ENCODE measurements at regions not wholly inside any gene's neighbourhood (a gene's known extent, or its start where the extent isn't known, plus 50 kb on each side); places are given as distances from the start of the nearest gene placed in this dataset.
A peak's percentile ranks its signal among the peaks of the same experiment; 100 is the strongest.

DNA sequence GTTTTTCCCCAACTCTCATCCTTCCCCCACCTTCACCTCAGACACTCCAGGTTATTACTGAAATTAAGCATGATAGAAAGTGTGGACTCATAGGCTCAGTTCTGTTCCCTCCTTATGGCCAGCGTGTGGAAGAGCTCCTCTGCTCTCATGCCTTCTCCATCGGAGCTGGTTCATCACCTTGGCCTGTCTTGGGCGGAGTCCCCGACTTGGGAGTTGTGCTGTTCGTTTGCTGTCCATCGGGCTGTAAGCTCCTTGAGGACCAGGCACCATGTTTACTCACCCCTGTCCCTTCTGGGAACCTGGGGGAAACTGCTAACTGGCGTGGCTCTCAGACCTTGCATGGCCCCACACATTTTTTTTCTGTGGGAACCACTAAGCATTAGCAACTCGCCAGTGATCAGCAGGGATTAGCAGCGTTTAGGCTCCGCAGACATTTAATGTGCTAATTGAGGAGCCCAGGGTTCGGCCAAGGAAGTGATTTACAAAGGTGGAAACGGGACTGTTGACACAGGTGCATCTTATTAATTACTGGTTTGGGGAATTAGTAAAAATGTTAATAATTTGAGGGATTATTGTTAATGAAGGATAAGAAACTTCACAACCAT lies 123.8 kb downstream of the TM9SF2 start:
- no peak for DNase-seq
- TF ChIP-seq, protein P1, sequence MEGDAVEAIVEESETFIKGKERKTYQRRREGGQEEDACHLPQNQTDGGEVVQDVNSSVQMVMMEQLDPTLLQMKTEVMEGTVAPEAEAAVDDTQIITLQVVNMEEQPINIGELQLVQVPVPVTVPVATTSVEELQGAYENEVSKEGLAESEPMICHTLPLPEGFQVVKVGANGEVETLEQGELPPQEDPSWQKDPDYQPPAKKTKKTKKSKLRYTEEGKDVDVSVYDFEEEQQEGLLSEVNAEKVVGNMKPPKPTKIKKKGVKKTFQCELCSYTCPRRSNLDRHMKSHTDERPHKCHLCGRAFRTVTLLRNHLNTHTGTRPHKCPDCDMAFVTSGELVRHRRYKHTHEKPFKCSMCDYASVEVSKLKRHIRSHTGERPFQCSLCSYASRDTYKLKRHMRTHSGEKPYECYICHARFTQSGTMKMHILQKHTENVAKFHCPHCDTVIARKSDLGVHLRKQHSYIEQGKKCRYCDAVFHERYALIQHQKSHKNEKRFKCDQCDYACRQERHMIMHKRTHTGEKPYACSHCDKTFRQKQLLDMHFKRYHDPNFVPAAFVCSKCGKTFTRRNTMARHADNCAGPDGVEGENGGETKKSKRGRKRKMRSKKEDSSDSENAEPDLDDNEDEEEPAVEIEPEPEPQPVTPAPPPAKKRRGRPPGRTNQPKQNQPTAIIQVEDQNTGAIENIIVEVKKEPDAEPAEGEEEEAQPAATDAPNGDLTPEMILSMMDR (IDR thresholded peaks at IDR 0.05), result no peak
- peaks cover 45% of the 10 kb centered on the region for H3K4me1 Mint-ChIP-seq

DNA sequence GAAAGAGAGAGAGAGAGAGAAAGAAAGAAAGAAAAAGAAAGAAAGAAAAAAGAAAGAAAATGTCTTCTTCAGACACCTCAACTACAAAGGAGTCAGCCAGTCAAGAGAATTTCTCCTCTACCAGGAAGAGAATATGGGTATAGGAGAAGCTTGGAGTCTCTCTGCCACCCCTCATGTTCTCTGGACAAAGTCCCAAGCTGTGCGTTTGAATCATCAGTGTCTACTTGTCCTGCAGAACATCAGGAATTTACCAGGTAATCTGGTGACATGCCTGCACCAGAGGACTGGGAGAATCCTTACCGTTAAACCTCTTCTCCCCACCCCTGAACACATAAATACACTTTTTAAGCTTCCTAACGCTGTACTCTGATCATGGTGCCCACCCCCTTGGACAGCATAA lies 119.5 kb downstream of the TM9SF2 start:
- H3K9me3 Mint-ChIP-seq, result peaks cover 11% of the 10 kb centered on the region
- peaks cover 11% of the 10 kb centered on the region for H3K4me1 Mint-ChIP-seq
- TF ChIP-seq, protein P1 (IDR thresholded peaks at IDR 0.05), result no peak
- no peak overlapping the region for H3K4me3 Mint-ChIP-seq
- H3K27ac Mint-ChIP-seq, result no peak overlapping the region
- peaks cover 11% of the 10 kb centered on the region for H3K36me3 Mint-ChIP-seq (ENCODE audit: low read depth)
- peaks cover 18% of the 10 kb centered on the region for H3K27me3 Mint-ChIP-seq (ENCODE audit: low read depth, poor library complexity)
- DNase-seq, result no peak

More for the DNA sequence above, 123.8 kb downstream of the TM9SF2 start:
- Mint-ChIP-seq H3K9me3 (peaks cover 11% of the 10 kb centered on the region), H3K27me3 (ENCODE audit: low read depth, poor library complexity) (peaks cover 18% of the 10 kb centered on the region), H3K27ac (no peak overlapping the region), H3K36me3 (ENCODE audit: low read depth) (peaks cover 11% of the 10 kb centered on the region), H3K4me3 (no peak overlapping the region)

DNA sequence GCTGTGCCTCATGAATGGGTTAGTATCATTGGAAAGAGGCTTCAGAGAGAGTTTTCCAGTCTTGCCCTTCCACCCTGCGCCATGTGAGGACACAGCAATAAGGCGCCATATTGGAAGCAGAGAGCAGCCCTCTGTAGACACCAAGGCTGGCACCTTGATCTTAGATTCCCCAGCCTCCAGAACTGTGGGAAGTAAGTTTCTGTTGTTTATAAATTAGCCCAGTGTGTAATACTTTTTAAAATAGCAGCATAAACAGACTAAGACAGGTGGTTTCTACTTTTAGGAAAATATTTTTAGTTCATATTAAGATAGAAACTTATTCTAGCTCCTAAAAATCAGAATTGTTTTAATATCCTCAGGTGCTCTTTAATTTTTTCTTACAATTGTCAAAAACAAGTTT lies 117.9 kb downstream of the TM9SF2 start:
- TF ChIP-seq, protein P1 (IDR thresholded peaks at IDR 0.05), result no peak
- peaks cover 3% of the 10 kb centered on the region for H3K9me3 Mint-ChIP-seq
- no peak overlapping the region for H3K27ac Mint-ChIP-seq
- DNase-seq, result no peak
- H3K4me1 Mint-ChIP-seq, result peaks cover 9% of the 10 kb centered on the region
- H3K4me3 Mint-ChIP-seq, result no peak overlapping the region
- H3K36me3 Mint-ChIP-seq (ENCODE audit: low read depth), result peaks cover 4% of the 10 kb centered on the region
- peaks cover 14% of the 10 kb centered on the region for H3K27me3 Mint-ChIP-seq (ENCODE audit: low read depth, poor library complexity)

DNA sequence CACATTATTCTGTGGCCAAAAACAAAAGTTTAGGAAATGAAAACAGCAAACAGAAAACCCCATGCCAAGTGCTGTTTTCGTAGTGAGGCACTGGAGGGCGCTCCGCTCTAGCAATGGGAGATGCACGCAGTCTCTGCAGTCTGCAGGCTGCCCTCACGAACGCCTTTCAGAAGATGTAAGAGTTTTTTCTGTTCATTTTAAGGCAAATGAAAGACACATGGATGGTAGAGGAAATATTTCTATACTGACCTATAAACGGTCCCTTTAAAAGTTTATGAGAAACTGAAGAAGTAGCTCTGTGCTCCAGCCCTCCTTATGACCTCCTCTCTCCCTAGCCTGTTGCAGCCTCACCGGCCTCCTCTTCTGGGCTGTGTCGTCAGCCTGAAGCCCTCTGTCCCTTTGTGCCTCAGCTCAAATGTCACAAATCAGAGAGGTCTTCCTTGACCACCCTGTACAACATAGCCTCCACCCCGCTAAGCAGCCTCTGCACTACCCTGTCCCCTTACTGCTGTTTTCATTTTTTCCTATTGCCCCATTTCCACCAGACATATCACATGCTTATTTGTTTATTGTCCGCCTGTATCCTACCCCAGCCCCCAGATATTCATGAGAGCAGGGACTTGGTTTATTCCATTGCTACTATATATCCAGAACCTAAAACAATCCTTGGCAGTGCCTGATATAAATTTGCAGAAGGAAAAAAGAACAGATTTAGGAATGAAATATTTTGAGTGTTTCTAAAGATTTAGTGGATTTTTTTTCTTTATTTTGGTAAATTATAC lies 116.4 kb downstream of the TM9SF2 start:
- DNase-seq, result peak; percentile 62
- Mint-ChIP-seq H3K4me3 (no peak overlapping the region), H3K36me3 (ENCODE audit: low read depth) (no peaks in the 10 kb centered on the region), H3K9me3 (no peaks in the 10 kb centered on the region), H3K27ac (peak overlapping the region; percentile 34), H3K4me1 (peaks cover 23% of the 10 kb centered on the region), H3K27me3 (ENCODE audit: low read depth, poor library complexity) (peaks cover 19% of the 10 kb centered on the region)
- TF ChIP-seq, protein P1 (IDR thresholded peaks at IDR 0.05), result peak; percentile 85

DNA sequence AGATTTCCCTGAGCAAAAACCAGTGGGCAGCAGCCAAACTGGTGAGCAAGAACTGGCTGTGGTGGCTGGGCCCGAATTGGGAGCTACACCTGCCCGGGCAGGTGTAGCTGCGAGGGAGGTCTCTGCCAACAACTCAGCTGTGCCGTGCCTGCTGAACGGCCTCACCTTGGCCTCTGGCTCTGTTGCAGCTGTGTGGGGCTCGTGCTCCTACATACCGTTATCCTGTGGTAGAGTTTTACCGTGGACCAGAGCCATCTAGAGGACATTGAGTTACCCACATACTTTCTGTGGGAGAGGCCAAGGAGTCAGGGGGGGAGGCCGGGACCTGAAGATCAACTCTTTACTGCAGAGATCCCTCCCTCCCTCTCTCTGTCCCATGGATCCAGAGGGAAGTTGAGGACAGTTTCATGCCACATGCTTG lies 113.2 kb downstream of the TM9SF2 start:
- Mint-ChIP-seq H3K4me1 (peaks cover 27% of the 10 kb centered on the region), H3K9me3 (peaks cover 1% of the 10 kb centered on the region), H3K4me3 (no peak overlapping the region), H3K27me3 (ENCODE audit: low read depth, poor library complexity) (peaks cover 5% of the 10 kb centered on the region), H3K36me3 (ENCODE audit: low read depth) (peaks cover 5% of the 10 kb centered on the region), H3K27ac (no peak overlapping the region)
- no peak for DNase-seq
- TF ChIP-seq, protein P1 (IDR thresholded peaks at IDR 0.05), result peak; percentile 15
